ENCODE measurements at regions not wholly inside any gene's neighbourhood (a gene's known extent, or its start where the extent isn't known, plus 50 kb on each side); places are given as distances from the start of the nearest gene placed in this dataset.

DNA sequence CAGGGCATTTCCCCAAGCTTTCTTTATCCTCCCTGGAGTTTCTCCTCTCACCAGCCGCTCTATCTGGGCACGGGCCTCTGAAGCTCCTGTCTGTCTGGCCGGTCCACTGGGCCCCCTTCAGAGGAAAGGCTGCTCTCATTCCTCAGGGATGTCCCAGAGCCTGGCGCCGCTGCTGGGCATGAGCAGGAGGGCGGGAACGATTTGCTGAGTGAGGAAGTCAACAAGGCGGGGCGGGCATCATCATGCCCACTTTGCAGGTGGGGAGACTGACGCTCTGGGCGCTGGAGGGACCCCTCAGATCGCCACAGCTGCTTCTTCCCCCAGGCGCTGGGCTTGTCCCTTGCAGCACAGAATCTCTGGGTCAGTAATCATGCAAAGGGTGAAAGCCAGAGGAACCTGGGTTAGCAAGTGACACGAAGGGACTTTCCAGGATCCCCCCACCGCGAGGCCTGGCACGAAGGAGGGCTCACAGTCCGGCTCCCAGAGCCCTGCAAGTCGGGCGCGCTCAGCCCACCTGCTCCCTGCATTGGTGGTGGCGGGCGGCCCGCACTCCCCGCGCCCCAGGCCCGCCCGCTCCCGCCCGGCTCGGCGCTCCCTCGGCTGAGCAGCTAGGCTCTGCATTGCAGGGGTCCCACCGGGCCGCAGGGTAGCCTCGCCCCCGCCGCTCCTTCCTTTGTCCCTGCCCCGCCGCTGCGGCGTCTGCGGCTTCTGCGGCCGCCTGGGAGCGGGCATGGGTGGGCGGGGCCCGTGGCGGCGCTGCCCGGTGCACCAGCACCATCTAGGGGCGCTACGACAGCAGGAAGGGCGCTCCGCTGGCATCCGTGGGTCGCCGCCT, 157.8 kb downstream of the CYRIA start:
- Histone ChIP-seq H3K4me3 (ENCODE audit: low read depth, low read length) (peak overlapping the region; percentile 9), H3K27ac (ENCODE audit: extremely low read depth, low read depth, low read length) (no peak overlapping the region; the same call in 1 of the 2 replicates), H3K36me3 (ENCODE audit: control insufficient read depth in 2 of 2, insufficient read depth in 1 of 2, low read length in 2 of 2) (no peaks in the 10 kb centered on the region), H3K9me3 (ENCODE audit: control insufficient read depth, insufficient read depth, low read depth, low read length) (no peaks in the 10 kb centered on the region), H3K4me1 (ENCODE audit: control insufficient read depth, insufficient read depth, low read length) (no peaks in the 10 kb centered on the region)
- POLR2A ChIA-PET, result no interaction called here
- TF ChIP-seq SP3 (tag by site-specific recombination; IDR thresholded peaks at IDR 0.05), result peak; percentile 17; the same call in 1 of the 2 replicates
- TF ChIP-seq GLIS2 (tag by site-specific recombination; IDR thresholded peaks at IDR 0.05), result 0 out of 2 replicates have a peak, but pooled peaks have one; percentile 18
- TF ChIP-seq, protein P1, sequence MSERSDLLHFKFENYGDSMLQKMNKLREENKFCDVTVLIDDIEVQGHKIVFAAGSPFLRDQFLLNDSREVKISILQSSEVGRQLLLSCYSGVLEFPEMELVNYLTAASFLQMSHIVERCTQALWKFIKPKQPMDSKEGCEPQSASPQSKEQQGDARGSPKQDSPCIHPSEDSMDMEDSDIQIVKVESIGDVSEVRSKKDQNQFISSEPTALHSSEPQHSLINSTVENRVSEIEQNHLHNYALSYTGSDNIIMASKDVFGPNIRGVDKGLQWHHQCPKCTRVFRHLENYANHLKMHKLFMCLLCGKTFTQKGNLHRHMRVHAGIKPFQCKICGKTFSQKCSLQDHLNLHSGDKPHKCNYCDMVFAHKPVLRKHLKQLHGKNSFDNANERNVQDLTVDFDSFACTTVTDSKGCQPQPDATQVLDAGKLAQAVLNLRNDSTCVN (tag by site-specific recombination; optimal IDR thresholded peaks at IDR 0.05), result peak; percentile 8
- peak; percentile 67; the same call in 1 of the 2 replicates for TF ChIP-seq KLF9 (tag by site-specific recombination; IDR thresholded peaks at IDR 0.05; ENCODE audit: low read depth)
- TF ChIP-seq, protein P2, sequence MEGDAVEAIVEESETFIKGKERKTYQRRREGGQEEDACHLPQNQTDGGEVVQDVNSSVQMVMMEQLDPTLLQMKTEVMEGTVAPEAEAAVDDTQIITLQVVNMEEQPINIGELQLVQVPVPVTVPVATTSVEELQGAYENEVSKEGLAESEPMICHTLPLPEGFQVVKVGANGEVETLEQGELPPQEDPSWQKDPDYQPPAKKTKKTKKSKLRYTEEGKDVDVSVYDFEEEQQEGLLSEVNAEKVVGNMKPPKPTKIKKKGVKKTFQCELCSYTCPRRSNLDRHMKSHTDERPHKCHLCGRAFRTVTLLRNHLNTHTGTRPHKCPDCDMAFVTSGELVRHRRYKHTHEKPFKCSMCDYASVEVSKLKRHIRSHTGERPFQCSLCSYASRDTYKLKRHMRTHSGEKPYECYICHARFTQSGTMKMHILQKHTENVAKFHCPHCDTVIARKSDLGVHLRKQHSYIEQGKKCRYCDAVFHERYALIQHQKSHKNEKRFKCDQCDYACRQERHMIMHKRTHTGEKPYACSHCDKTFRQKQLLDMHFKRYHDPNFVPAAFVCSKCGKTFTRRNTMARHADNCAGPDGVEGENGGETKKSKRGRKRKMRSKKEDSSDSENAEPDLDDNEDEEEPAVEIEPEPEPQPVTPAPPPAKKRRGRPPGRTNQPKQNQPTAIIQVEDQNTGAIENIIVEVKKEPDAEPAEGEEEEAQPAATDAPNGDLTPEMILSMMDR (tag by site-specific recombination; IDR thresholded peaks at IDR 0.05), result peak; percentile 79
- no peak for TF ChIP-seq ZNF239 (tag by site-specific recombination; IDR thresholded peaks at IDR 0.05)
- TF ChIP-seq, protein P3, sequence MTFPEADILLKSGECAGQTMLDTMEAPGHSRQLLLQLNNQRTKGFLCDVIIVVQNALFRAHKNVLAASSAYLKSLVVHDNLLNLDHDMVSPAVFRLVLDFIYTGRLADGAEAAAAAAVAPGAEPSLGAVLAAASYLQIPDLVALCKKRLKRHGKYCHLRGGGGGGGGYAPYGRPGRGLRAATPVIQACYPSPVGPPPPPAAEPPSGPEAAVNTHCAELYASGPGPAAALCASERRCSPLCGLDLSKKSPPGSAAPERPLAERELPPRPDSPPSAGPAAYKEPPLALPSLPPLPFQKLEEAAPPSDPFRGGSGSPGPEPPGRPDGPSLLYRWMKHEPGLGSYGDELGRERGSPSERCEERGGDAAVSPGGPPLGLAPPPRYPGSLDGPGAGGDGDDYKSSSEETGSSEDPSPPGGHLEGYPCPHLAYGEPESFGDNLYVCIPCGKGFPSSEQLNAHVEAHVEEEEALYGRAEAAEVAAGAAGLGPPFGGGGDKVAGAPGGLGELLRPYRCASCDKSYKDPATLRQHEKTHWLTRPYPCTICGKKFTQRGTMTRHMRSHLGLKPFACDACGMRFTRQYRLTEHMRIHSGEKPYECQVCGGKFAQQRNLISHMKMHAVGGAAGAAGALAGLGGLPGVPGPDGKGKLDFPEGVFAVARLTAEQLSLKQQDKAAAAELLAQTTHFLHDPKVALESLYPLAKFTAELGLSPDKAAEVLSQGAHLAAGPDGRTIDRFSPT (tag by site-specific recombination; IDR thresholded peaks at IDR 0.05), result 0 out of 2 replicates have a peak, but pooled peaks have one; percentile 29
- peak; percentile 53; the same call in 1 of the 2 replicates for TF ChIP-seq KLF16 (tag by site-specific recombination; IDR thresholded peaks at IDR 0.05)
- TF ChIP-seq ZNF324 (tag by site-specific recombination; IDR thresholded peaks at IDR 0.05), result no peak
- TF ChIP-seq ZNF654 (tag by site-specific recombination; IDR thresholded peaks at IDR 0.05; ENCODE audit: low read depth), result peak; percentile 43
- CTCF ChIA-PET, result interaction anchor here (0.6 to 2.4 kb wide), 13 partner anchors 11 to 871 kb away, joined by 3 to 7 read pairs (median 3); partner anchors contain the start of gene MYCN

DNA sequence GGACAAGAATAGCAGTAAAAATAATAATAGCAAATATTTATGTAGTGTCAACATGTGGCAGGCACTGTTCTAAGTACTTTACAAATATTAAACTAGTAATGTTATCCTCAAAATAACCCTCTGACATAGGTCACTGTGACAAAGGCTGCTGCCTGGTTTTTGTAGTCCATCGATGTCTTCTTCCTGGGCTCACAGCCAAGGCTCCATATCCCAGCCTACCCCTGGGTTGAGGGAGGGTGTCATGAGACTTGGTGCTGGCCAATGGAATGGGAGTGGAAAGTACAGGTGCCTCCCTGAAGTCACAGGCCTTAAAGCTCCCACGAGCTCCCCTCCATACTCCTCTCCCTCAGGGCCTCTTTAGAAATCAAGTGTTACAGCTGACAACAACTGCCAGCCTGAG, 159.3 kb downstream of the CYRIA start:
- ChIA-PET POLR2A (no interaction called here), CTCF (interaction anchor here (0.6 to 2.4 kb wide), 4 partner anchors 10 to 868 kb away, joined by 3 to 7 read pairs (median 3); no protein-coding TSS in a partner anchor)
- Histone ChIP-seq H3K27ac (ENCODE audit: extremely low read depth, low read depth, low read length) (no peak overlapping the region), H3K4me1 (ENCODE audit: control insufficient read depth, insufficient read depth, low read length) (no peaks in the 10 kb centered on the region), H3K9me3 (ENCODE audit: control insufficient read depth, insufficient read depth, low read depth, low read length) (no peaks in the 10 kb centered on the region), H3K4me3 (ENCODE audit: low read depth, low read length) (no peak overlapping the region), H3K36me3 (ENCODE audit: control insufficient read depth in 2 of 2, insufficient read depth in 1 of 2, low read length in 2 of 2) (no peaks in the 10 kb centered on the region)
- TF ChIP-seq ZNF138 (tag by site-specific recombination; IDR thresholded peaks at IDR 0.05; ENCODE audit: borderline replicate concordance) (no peak), ZNF513 (tag by site-specific recombination; IDR thresholded peaks at IDR 0.05) (no peak), ZNF621 (tag by site-specific recombination; IDR thresholded peaks at IDR 0.05) (no peak), GFI1B (tag by site-specific recombination; IDR thresholded peaks at IDR 0.05) (no peak)
- TF ChIP-seq, protein P4, sequence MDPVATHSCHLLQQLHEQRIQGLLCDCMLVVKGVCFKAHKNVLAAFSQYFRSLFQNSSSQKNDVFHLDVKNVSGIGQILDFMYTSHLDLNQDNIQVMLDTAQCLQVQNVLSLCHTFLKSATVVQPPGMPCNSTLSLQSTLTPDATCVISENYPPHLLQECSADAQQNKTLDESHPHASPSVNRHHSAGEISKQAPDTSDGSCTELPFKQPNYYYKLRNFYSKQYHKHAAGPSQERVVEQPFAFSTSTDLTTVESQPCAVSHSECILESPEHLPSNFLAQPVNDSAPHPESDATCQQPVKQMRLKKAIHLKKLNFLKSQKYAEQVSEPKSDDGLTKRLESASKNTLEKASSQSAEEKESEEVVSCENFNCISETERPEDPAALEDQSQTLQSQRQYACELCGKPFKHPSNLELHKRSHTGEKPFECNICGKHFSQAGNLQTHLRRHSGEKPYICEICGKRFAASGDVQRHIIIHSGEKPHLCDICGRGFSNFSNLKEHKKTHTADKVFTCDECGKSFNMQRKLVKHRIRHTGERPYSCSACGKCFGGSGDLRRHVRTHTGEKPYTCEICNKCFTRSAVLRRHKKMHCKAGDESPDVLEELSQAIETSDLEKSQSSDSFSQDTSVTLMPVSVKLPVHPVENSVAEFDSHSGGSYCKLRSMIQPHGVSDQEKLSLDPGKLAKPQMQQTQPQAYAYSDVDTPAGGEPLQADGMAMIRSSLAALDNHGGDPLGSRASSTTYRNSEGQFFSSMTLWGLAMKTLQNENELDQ (tag by site-specific recombination; IDR thresholded peaks at IDR 0.05; ENCODE audit: low read depth), result no peak
